ENCODE measurements at regions not wholly inside any gene's neighbourhood (a gene's known extent, or its start where the extent isn't known, plus 50 kb on each side); places are given as distances from the start of the nearest gene placed in this dataset.

DNA sequence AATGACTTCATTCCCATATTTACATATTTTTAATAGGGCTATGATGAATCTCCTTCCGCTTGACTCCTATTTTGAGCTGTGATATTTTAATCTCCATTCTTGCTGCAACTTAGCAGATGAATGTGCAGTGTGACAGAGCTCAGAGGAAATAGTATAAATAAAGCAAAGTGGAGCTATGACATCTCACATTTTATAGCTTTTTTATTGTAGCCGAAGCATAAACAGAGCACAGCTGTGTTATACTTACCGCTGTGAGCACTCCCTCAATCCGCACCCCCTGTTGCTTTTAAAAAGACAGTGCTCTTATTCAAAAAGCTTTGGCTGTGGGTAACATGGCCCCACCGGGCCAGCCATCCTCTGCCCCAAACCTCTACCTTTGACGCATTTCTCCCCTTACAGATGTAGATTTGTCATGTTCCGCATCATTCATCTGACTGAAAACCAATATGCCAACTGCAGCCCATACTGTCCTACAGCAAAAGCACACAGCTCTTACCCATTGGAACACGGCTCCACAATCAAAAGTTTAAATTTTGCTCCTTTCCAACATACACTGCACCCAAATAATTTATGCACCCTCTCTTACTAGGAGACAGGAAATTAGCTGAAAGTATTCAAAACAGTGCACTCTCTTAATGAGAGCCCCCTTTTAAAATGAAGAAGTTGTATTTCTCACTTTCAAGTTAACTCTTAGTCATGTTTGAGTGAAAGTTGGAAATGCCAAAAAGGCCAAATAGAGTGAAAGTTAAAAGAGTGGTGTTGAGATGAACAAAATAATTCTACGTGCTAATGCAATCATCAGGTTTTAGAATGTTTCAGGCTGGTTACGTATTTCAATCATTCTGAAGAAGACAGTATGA, 429.3 kb upstream of the SOX5 start:
- DNase-seq (ENCODE audit: low spot score) = no peak
- in situ Hi-C loops (cut with MboI; ENCODE audit: low pct_unique_long_range_greater_than_20kb, low sequenced_read_pairs, unreplicated experiment) = no loop called here

DNA sequence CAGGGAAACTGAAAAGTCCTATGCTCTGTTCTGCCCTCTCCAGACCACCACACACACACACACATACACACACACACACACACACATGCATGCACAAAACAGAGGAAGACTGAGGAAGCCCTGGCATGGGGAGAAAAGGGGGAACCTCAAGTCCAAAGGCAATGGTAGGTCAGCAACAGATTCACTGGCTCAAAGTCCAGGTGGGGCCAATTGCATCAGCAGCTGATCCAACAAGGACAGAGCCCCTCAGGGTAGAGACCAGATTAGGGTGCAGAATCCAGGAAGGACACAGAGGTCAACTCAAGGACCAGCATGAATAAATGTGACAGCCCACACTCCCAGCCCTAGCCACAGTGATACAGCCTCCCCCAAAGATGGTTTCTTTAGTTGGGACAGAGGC, 425.0 kb upstream of the SOX5 start:
- DNase-seq (ENCODE audit: low spot score) = no peak
- in situ Hi-C loops (cut with MboI; ENCODE audit: low pct_unique_long_range_greater_than_20kb, low sequenced_read_pairs, unreplicated experiment) = no loop called here
- TF ChIP-seq, protein P1, sequence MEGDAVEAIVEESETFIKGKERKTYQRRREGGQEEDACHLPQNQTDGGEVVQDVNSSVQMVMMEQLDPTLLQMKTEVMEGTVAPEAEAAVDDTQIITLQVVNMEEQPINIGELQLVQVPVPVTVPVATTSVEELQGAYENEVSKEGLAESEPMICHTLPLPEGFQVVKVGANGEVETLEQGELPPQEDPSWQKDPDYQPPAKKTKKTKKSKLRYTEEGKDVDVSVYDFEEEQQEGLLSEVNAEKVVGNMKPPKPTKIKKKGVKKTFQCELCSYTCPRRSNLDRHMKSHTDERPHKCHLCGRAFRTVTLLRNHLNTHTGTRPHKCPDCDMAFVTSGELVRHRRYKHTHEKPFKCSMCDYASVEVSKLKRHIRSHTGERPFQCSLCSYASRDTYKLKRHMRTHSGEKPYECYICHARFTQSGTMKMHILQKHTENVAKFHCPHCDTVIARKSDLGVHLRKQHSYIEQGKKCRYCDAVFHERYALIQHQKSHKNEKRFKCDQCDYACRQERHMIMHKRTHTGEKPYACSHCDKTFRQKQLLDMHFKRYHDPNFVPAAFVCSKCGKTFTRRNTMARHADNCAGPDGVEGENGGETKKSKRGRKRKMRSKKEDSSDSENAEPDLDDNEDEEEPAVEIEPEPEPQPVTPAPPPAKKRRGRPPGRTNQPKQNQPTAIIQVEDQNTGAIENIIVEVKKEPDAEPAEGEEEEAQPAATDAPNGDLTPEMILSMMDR (IDR thresholded peaks at IDR 0.05; ENCODE audit: extremely low read depth, insufficient read depth, missing control alignments) = no peak

More for the DNA sequence above, 429.3 kb upstream of the SOX5 start:
- TF ChIP-seq, protein P1 (IDR thresholded peaks at IDR 0.05; ENCODE audit: extremely low read depth, insufficient read depth, missing control alignments) = no peak

DNA sequence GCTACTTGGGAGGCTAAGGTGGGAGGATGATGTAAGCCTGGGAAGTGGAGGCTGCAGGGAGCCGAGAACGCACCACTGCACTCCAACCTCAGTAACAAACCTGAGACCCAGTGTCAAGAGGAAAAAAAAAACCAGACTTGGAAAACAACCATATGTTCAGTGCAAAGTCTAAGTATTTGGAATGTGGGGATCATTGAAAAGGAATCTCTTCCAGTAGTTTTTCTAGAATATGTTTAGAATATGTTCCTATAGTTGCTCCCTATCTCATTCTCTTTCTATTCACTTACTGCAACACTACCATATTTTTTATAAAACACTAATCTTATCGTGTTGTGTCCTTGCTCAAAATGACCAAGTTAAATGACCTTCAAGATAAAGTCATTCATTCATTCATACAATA, 423.5 kb upstream of the SOX5 start:
- TF ChIP-seq, protein P1 (IDR thresholded peaks at IDR 0.05; ENCODE audit: extremely low read depth, insufficient read depth, missing control alignments) = no peak
- no peak for DNase-seq (ENCODE audit: low spot score)
- in situ Hi-C loops (cut with MboI; ENCODE audit: low pct_unique_long_range_greater_than_20kb, low sequenced_read_pairs, unreplicated experiment) = no loop called here

DNA sequence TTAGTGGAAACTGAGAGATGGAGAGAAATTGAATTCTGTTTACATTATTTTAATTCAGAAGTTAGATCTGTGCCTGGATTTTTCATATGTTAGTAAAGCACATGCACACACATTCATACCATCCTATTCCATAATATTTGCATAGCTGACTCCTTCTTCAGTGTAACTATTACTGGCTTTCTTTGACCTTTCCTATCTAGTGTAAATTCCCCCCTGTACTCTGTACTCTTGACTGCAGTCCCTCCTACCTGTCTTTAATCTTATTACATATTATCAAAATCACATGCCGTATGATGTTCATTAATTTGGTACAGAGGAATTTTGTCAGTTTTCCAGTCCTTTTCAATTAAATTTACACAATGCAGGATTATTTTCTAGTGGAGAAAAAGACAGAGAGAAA, 417.0 kb upstream of the SOX5 start:
- in situ Hi-C loops (cut with MboI; ENCODE audit: low pct_unique_long_range_greater_than_20kb, low sequenced_read_pairs, unreplicated experiment) = no loop called here
- DNase-seq (ENCODE audit: low spot score) = no peak
- TF ChIP-seq, protein P1 (IDR thresholded peaks at IDR 0.05; ENCODE audit: extremely low read depth, insufficient read depth, missing control alignments) = no peak

DNA sequence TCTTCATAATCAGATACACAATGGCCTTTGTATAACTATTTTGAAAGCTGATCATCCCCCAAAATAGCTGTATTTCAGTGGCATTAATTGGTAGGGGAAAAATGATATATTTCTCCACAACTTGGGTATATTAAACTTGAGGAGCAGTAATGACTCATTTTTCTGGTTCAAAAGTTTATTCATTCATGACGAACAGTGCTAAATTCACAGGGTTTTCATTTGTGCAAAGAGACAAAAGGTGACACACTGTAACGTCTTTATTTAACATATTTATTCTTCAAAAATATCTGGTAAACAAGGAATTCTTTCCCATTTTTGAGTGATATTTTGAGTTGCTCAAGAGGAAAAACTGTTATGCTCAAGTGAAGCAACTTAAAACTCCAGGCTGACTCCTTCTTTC, 415.5 kb upstream of the SOX5 start:
- DNase-seq (ENCODE audit: low spot score) = no peak
- in situ Hi-C loops (cut with MboI; ENCODE audit: low pct_unique_long_range_greater_than_20kb, low sequenced_read_pairs, unreplicated experiment) = no loop called here

DNA sequence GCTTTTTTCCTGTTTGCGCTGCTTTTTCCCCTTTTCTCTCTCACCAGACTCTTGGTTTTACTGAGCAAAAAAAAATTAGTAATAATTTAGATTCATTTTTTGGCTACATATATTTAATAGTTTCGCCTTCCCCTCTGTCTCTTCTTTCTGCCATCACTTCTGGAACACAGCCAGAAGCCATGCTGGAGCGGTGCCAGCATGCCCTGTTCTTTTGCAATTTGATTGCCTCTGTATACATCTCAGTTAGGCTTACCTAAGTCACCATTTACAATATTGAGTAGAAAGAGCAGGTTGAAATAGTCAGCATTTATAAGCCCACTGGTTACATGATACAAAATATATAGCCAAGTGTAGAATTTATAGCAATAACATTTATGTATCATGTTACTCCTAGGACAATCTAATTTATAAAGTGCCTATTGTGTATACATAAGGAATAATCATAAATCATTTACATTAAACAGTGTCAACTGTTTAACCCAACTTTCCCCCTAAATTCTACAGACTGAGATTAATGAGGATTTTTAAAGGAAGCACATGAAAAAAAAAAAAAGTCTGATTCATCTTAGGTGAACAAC, 413.8 kb upstream of the SOX5 start:
- in situ Hi-C loops (cut with MboI; ENCODE audit: low pct_unique_long_range_greater_than_20kb, low sequenced_read_pairs, unreplicated experiment) = no loop called here
- TF ChIP-seq, protein P1 (IDR thresholded peaks at IDR 0.05; ENCODE audit: extremely low read depth, insufficient read depth, missing control alignments) = no peak
- DNase-seq (ENCODE audit: low spot score) = no peak

More for the DNA sequence above, 415.5 kb upstream of the SOX5 start:
- TF ChIP-seq, protein P1 (IDR thresholded peaks at IDR 0.05; ENCODE audit: extremely low read depth, insufficient read depth, missing control alignments) = no peak

Measured in GM13977 (cell line).